K562 (cell line): ENCODE measurements at regions not wholly inside any gene's neighbourhood (a gene's known extent, or its start where the extent isn't known, plus 50 kb on each side); places are given as distances from the start of the nearest gene placed in this dataset.

Experiments used
- POLR2AphosphoS2 ChIP-seq: IDR thresholded peaks from 2 replicates; pipeline ENCODE4 v1.6.1; 2012; ENCODE audit warnings: low read length, improper control_type of control experiment
- SRSF7 ChIP-seq: fragments of 200-400 bp; formaldehyde crosslinking; optimal IDR thresholded peaks from 2 replicates; pipeline ENCODE3; 2017; ENCODE audit warnings: mild to moderate bottlenecking, low read depth, low read length
- TF ChIP-seq, protein P1 (sequence below), 3 experiments: IDR thresholded peaks in 2 of 3; conservative IDR thresholded peaks in 1 of 3; 2 replicates each; pipeline ENCODE4 v1.5.1; 2011 to 2012; ENCODE audit warnings: low read length in 3 of 3, mild to moderate bottlenecking in 3 of 3, control low read depth in 2 of 3, improper control_type of control experiment in 1 of 3, inconsistent platforms in 1 of 3, low read depth in 1 of 3, mixed read lengths in 1 of 3, moderate library complexity in 1 of 3; ENCODE audit not compliant: insufficient read depth in 2 of 3
- TF ChIP-seq, protein P2 (sequence below): fragments of 250-450 bp; sonication (Bioruptor Pico); IDR thresholded peaks from 2 replicates; pipeline ENCODE4 v1.5.0; 2021; ENCODE audit warnings: mild to moderate bottlenecking, borderline replicate concordance

DNA sequence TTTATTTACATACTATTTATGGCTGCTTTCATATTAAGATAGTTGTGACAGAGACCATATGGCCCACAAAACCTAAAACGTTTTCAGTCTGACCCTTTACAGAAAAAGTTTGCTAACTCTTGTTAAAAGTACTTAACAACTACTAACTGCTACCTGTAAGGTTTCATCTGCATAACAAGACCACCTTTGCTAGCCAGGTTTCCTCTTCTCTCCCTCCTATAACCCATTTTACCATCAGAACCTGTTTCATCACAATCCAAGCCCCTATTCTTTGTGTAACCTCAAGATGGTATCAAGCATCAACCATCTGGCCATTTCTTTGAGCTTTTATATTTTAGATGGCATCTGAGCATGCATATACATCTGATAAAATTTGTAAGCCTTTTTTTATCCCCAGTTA is 305.4 kb downstream of the HHIPL2 start:
- TF ChIP-seq, protein P1, sequence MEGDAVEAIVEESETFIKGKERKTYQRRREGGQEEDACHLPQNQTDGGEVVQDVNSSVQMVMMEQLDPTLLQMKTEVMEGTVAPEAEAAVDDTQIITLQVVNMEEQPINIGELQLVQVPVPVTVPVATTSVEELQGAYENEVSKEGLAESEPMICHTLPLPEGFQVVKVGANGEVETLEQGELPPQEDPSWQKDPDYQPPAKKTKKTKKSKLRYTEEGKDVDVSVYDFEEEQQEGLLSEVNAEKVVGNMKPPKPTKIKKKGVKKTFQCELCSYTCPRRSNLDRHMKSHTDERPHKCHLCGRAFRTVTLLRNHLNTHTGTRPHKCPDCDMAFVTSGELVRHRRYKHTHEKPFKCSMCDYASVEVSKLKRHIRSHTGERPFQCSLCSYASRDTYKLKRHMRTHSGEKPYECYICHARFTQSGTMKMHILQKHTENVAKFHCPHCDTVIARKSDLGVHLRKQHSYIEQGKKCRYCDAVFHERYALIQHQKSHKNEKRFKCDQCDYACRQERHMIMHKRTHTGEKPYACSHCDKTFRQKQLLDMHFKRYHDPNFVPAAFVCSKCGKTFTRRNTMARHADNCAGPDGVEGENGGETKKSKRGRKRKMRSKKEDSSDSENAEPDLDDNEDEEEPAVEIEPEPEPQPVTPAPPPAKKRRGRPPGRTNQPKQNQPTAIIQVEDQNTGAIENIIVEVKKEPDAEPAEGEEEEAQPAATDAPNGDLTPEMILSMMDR (IDR thresholded peaks at IDR 0.05 in 2 of 3, conservative IDR thresholded peaks at IDR 0.05 in 1 of 3; ENCODE audit: insufficient read depth in 2 of 3, low read depth in 1 of 3, low read length in 3 of 3) = no peak
- TF ChIP-seq SRSF7 (no peak), POLR2AphosphoS2 (no peak)
- TF ChIP-seq, protein P2, sequence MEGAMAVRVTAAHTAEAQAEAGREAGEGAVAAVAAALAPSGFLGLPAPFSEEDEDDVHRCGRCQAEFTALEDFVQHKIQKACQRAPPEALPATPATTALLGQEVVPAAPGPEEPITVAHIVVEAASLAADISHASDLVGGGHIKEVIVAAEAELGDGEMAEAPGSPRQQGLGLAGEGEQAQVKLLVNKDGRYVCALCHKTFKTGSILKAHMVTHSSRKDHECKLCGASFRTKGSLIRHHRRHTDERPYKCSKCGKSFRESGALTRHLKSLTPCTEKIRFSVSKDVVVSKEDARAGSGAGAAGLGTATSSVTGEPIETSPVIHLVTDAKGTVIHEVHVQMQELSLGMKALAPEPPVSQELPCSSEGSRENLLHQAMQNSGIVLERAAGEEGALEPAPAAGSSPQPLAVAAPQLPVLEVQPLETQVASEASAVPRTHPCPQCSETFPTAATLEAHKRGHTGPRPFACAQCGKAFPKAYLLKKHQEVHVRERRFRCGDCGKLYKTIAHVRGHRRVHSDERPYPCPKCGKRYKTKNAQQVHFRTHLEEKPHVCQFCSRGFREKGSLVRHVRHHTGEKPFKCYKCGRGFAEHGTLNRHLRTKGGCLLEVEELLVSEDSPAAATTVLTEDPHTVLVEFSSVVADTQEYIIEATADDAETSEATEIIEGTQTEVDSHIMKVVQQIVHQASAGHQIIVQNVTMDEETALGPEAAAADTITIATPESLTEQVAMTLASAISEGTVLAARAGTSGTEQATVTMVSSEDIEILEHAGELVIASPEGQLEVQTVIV = no peak
